ENCODE measurements at regions not wholly inside any gene's neighbourhood (a gene's known extent, or its start where the extent isn't known, plus 50 kb on each side); places are given as distances from the start of the nearest gene placed in this dataset.

DNA sequence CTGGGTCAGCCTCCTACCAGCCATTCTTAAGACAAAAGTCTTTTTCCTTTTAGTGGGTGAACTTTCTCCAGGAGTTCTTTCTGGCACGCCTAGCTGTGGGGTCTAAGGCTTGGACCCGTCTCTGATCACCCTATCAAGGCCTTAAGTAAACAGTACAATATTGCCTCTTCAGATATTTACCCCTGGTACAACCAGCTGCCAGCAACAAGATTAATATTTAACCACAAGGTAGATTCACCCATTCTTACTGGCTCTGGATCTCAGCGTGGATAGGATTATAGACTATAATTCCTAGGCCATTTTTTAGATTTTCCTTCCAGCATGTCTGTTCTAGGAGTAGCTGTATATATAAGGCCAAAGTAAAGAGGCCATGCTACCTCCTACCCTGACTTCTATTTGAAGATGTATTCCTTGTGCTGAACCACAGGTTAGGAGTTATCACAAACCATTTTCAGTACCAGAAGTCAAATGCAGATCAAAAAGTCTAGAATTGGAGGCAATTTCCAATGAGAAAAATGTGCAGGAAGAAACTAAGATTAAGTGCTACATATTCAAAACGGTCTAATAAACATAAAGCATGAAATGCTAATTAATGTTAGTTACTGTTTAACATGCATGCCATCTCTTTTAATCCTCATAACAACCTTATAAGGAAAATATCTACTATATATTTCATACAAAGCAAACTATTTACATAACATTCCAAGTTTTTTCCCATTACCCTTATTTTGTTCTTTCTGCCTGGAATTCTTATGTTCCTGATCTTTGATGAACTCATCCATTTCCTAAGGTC is 110.0 kb upstream of the SYN3 start:
- intact Hi-C loops (cut with micrococcal nuclease; ENCODE audit: unreplicated experiment): no loop called here
- no TSS peak for BruUV-seq (replicated peaks)
- peaks cover 3% of the 10 kb centered on the region for H3K27me3 Mint-ChIP-seq (ENCODE audit: insufficient read depth, unreplicated experiment)

DNA sequence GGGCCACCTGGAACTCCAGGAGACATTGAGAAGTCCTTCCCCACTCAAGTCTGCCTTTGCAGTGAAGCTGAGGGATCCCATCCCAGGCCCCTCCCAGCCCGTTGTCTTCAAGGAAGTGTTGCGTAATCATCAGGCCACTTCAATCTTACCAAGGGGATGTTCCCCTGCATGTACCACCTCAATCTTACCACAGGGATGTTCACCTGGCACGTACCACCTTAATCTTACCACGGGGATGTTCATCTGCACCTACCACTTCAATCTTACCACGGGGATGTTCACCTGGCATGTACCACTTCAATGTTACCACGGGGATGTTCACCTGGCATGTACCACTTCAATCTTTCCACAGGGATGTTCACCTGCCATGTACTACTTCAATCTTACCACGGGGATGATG is 108.0 kb upstream of the SYN3 start:
- H3K36me3 Mint-ChIP-seq (ENCODE audit: insufficient read depth, unreplicated experiment): no peaks in the 10 kb centered on the region
- TF ChIP-seq, protein P1, sequence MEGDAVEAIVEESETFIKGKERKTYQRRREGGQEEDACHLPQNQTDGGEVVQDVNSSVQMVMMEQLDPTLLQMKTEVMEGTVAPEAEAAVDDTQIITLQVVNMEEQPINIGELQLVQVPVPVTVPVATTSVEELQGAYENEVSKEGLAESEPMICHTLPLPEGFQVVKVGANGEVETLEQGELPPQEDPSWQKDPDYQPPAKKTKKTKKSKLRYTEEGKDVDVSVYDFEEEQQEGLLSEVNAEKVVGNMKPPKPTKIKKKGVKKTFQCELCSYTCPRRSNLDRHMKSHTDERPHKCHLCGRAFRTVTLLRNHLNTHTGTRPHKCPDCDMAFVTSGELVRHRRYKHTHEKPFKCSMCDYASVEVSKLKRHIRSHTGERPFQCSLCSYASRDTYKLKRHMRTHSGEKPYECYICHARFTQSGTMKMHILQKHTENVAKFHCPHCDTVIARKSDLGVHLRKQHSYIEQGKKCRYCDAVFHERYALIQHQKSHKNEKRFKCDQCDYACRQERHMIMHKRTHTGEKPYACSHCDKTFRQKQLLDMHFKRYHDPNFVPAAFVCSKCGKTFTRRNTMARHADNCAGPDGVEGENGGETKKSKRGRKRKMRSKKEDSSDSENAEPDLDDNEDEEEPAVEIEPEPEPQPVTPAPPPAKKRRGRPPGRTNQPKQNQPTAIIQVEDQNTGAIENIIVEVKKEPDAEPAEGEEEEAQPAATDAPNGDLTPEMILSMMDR (IDR thresholded peaks at IDR 0.05; ENCODE audit: insufficient read depth in 1 of 2, low read depth in 1 of 2, low read length in 1 of 2, severe bottlenecking in 1 of 2, unreplicated experiment in 1 of 2): no peak
- ChIA-PET POLR2A (no interaction called here), CTCF (no interaction called here)
- H3K27me3 ChIP-seq (replicated peaks; ENCODE audit: control insufficient read depth, insufficient read depth, low read length): no peaks in the 10 kb centered on the region
- H3K9me3 ChIP-seq: no peaks in the 10 kb centered on the region
- H3K4me1 ChIP-seq: no peaks in the 10 kb centered on the region
- no peaks in the 10 kb centered on the region for H3K9me3 Mint-ChIP-seq (ENCODE audit: unreplicated experiment)
- H3K4me3 ChIP-seq (ENCODE audit: low read depth, low read length): no peak overlapping the region
- BruUV-seq (replicated peaks): no TSS peak
- H3K4me3 Mint-ChIP-seq (ENCODE audit: unreplicated experiment): no peak overlapping the region
- DNase-seq: no peak
- intact Hi-C loops (cut with micrococcal nuclease; ENCODE audit: unreplicated experiment): no loop called here
- peaks cover 3% of the 10 kb centered on the region for H3K27me3 Mint-ChIP-seq (ENCODE audit: insufficient read depth, unreplicated experiment)
- H3K4me1 Mint-ChIP-seq (ENCODE audit: low read depth, unreplicated experiment): no peaks in the 10 kb centered on the region
- H3K36me3 ChIP-seq (ENCODE audit: control insufficient read depth, insufficient read depth, low read length): no peaks in the 10 kb centered on the region
- H3K27ac Mint-ChIP-seq (ENCODE audit: unreplicated experiment): no peak overlapping the region

More for the DNA sequence above, 110.0 kb upstream of the SYN3 start:
- Histone ChIP-seq H3K9me3 (no peaks in the 10 kb centered on the region), H3K4me1 (no peaks in the 10 kb centered on the region), H3K4me3 (ENCODE audit: low read depth, low read length) (no peak overlapping the region), H3K36me3 (ENCODE audit: control insufficient read depth, insufficient read depth, low read length) (no peaks in the 10 kb centered on the region), H3K27me3 (replicated peaks; ENCODE audit: control insufficient read depth, insufficient read depth, low read length) (no peaks in the 10 kb centered on the region)
- ChIA-PET CTCF (no interaction called here), POLR2A (no interaction called here)
- H3K36me3 Mint-ChIP-seq (ENCODE audit: insufficient read depth, unreplicated experiment): no peaks in the 10 kb centered on the region
- no peak overlapping the region for H3K27ac Mint-ChIP-seq (ENCODE audit: unreplicated experiment)
- no peak for DNase-seq
- TF ChIP-seq, protein P1 (IDR thresholded peaks at IDR 0.05; ENCODE audit: insufficient read depth in 1 of 2, low read depth in 1 of 2, low read length in 1 of 2, severe bottlenecking in 1 of 2, unreplicated experiment in 1 of 2): no peak
- no peaks in the 10 kb centered on the region for H3K4me1 Mint-ChIP-seq (ENCODE audit: low read depth, unreplicated experiment)
- H3K9me3 Mint-ChIP-seq (ENCODE audit: unreplicated experiment): no peaks in the 10 kb centered on the region
- H3K4me3 Mint-ChIP-seq (ENCODE audit: unreplicated experiment): no peak overlapping the region

DNA sequence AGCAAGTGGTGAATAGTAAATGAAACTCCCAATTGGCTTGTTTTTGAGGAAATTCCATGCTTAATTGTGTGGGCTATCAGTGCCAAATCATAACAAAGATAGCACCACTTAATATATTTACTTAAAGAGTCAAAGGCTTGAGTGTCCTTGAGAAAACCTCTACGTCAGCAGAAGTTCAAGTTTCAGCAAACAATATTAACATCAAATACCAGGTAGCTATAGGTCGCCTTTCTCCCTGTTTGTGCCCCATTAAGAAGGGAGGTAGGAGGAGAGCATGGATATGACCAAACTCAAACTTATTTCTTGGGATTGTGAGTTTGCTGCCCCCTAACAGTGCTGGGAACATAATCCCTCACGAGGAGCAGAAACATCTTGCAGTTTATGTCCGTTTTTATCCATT is 105.6 kb upstream of the SYN3 start:
- no TSS peak for BruUV-seq (replicated peaks)
- Mint-ChIP-seq H3K36me3 (ENCODE audit: insufficient read depth, unreplicated experiment) (no peaks in the 10 kb centered on the region), H3K9me3 (ENCODE audit: unreplicated experiment) (no peaks in the 10 kb centered on the region), H3K4me1 (ENCODE audit: low read depth, unreplicated experiment) (no peaks in the 10 kb centered on the region), H3K4me3 (ENCODE audit: unreplicated experiment) (no peak overlapping the region), H3K27me3 (ENCODE audit: insufficient read depth, unreplicated experiment) (peaks cover 3% of the 10 kb centered on the region), H3K27ac (ENCODE audit: unreplicated experiment) (no peak overlapping the region)
- intact Hi-C loops (cut with micrococcal nuclease; ENCODE audit: unreplicated experiment): no loop called here
- no peak overlapping the region for H3K4me3 ChIP-seq (ENCODE audit: low read depth, low read length)
- DNase-seq: no peak
- no peaks in the 10 kb centered on the region for H3K36me3 ChIP-seq (ENCODE audit: control insufficient read depth, insufficient read depth, low read length)
- H3K4me1 ChIP-seq: no peaks in the 10 kb centered on the region
- no peaks in the 10 kb centered on the region for H3K9me3 ChIP-seq
- ChIA-PET CTCF (no interaction called here), POLR2A (no interaction called here)
- TF ChIP-seq, protein P1 (IDR thresholded peaks at IDR 0.05; ENCODE audit: insufficient read depth in 1 of 2, low read depth in 1 of 2, low read length in 1 of 2, severe bottlenecking in 1 of 2, unreplicated experiment in 1 of 2): no peak
- no peaks in the 10 kb centered on the region for H3K27me3 ChIP-seq (replicated peaks; ENCODE audit: control insufficient read depth, insufficient read depth, low read length)

Data from Caco-2 (cell line).